ENCODE measurements at regions not wholly inside any gene's neighbourhood (a gene's known extent, or its start where the extent isn't known, plus 50 kb on each side); places are given as distances from the start of the nearest gene placed in this dataset.

DNA sequence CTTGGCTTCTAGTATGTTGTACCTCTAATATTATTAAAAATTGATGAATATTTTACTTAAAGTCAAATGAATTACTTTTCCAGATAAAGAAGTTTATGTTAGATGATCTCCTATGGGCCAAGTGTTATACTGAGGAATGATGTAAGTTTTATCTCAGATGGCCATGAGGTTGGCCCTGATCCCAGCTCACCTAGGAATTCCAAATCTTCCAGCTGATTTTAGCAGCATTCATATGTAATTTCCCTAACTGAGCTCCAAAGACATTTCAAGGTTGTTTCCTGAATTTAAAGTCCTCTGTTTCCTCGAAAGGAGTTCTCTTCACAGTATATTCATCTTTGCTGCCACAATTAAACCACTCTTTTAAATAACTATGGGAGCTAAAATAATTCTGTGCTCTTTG is 1670.4 kb upstream of the SPRY2 start:
- POLR2A ChIA-PET, result no interaction called here
- Histone ChIP-seq H3K4me1 (ENCODE audit: control insufficient read depth, insufficient read depth, low read length) (no peaks in the 10 kb centered on the region), H3K27ac (ENCODE audit: extremely low read depth, low read depth, low read length) (no peak overlapping the region), H3K9me3 (ENCODE audit: control insufficient read depth, insufficient read depth, low read depth, low read length) (no peaks in the 10 kb centered on the region), H3K4me3 (ENCODE audit: low read depth, low read length) (no peak overlapping the region), H3K36me3 (ENCODE audit: control insufficient read depth in 2 of 2, insufficient read depth in 1 of 2, low read length in 2 of 2) (no peaks in the 10 kb centered on the region)
- CTCF ChIA-PET, result interaction anchor here (0.6 kb wide), 1 partner anchor 229 kb away, joined by 3 read pairs; no protein-coding TSS in a partner anchor
- TF ChIP-seq ZNF155 (tag by site-specific recombination; IDR thresholded peaks at IDR 0.05), result no peak
- no peak for TF ChIP-seq ZNF670 (tag by site-specific recombination; IDR thresholded peaks at IDR 0.05; ENCODE audit: low read depth)
- no peak for TF ChIP-seq ZNF600 (tag by site-specific recombination; IDR thresholded peaks at IDR 0.05)
- TF ChIP-seq TCF7L2 (IDR thresholded peaks at IDR 0.05; ENCODE audit: borderline replicate concordance, low read depth, low read length), result no peak
- no peak for TF ChIP-seq SP2 (tag by site-specific recombination; IDR thresholded peaks at IDR 0.05)
- TF ChIP-seq ZNF785 (tag by site-specific recombination; IDR thresholded peaks at IDR 0.05), result no peak
- no peak for TF ChIP-seq ZBTB17 (tag by site-specific recombination; IDR thresholded peaks at IDR 0.05)
- TF ChIP-seq KLF16 (tag by site-specific recombination; IDR thresholded peaks at IDR 0.05), result no peak
- TF ChIP-seq ZNF138 (tag by site-specific recombination; IDR thresholded peaks at IDR 0.05; ENCODE audit: borderline replicate concordance), result no peak
- TF ChIP-seq ZNF473 (tag by site-specific recombination; IDR thresholded peaks at IDR 0.05), result no peak
- TF ChIP-seq, protein P1, sequence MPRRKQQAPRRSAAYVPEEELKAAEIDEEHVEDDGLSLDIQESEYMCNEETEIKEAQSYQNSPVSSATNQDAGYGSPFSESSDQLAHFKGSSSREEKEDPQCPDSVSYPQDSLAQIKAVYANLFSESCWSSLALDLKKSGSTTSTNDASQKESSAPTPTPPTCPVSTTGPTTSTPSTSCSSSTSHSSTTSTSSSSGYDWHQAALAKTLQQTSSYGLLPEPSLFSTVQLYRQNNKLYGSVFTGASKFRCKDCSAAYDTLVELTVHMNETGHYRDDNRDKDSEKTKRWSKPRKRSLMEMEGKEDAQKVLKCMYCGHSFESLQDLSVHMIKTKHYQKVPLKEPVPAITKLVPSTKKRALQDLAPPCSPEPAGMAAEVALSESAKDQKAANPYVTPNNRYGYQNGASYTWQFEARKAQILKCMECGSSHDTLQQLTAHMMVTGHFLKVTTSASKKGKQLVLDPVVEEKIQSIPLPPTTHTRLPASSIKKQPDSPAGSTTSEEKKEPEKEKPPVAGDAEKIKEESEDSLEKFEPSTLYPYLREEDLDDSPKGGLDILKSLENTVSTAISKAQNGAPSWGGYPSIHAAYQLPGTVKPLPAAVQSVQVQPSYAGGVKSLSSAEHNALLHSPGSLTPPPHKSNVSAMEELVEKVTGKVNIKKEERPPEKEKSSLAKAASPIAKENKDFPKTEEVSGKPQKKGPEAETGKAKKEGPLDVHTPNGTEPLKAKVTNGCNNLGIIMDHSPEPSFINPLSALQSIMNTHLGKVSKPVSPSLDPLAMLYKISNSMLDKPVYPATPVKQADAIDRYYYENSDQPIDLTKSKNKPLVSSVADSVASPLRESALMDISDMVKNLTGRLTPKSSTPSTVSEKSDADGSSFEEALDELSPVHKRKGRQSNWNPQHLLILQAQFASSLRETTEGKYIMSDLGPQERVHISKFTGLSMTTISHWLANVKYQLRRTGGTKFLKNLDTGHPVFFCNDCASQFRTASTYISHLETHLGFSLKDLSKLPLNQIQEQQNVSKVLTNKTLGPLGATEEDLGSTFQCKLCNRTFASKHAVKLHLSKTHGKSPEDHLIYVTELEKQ (tag by site-specific recombination; IDR thresholded peaks at IDR 0.05; ENCODE audit: borderline replicate concordance), result no peak
- TF ChIP-seq ZNF221 (tag by site-specific recombination; IDR thresholded peaks at IDR 0.05; ENCODE audit: borderline replicate concordance), result no peak

DNA sequence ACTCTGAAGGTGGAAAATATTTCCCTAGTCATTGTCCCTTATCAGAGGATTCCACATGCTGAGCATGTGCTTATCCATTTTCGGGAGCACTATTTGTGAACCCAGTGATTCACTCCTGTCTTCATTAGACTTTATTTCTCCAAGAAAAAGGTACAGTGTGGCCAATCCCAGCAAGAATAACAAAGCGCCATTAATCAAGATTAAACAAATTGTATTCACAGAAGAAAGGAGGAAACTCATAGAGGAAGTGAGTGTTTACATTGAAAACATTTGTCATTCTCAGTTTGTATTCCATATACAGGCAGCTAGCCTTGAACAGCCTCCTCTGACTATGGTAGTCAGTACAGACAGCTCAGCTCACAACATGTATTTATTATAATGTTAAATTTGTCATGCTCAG is 1669.9 kb upstream of the SPRY2 start:
- H3K9me3 ChIP-seq (ENCODE audit: control insufficient read depth, insufficient read depth, low read depth, low read length), result no peaks in the 10 kb centered on the region
- POLR2A ChIA-PET, result no interaction called here
- no peak for TF ChIP-seq MZF1 (tag by site-specific recombination; IDR thresholded peaks at IDR 0.05; ENCODE audit: borderline replicate concordance)
- no peak for TF ChIP-seq ZNF777 (tag by site-specific recombination; IDR thresholded peaks at IDR 0.05; ENCODE audit: borderline replicate concordance)
- no peak for TF ChIP-seq ZNF223 (tag by site-specific recombination; IDR thresholded peaks at IDR 0.05)
- no peak for TF ChIP-seq SP2 (tag by site-specific recombination; IDR thresholded peaks at IDR 0.05)
- TF ChIP-seq ZIC2 (tag by site-specific recombination; IDR thresholded peaks at IDR 0.05), result no peak
- TF ChIP-seq, protein P2, sequence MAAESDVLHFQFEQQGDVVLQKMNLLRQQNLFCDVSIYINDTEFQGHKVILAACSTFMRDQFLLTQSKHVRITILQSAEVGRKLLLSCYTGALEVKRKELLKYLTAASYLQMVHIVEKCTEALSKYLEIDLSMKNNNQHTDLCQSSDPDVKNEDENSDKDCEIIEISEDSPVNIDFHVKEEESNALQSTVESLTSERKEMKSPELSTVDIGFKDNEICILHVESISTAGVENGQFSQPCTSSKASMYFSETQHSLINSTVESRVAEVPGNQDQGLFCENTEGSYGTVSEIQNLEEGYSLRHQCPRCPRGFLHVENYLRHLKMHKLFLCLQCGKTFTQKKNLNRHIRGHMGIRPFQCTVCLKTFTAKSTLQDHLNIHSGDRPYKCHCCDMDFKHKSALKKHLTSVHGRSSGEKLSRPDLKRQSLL (tag by site-specific recombination; IDR thresholded peaks at IDR 0.05), result no peak
- TF ChIP-seq ZNF140 (tag by site-specific recombination; IDR thresholded peaks at IDR 0.05), result no peak
- no peak for TF ChIP-seq ZNF146 (tag by site-specific recombination; IDR thresholded peaks at IDR 0.05)
- TF ChIP-seq ZSCAN23 (tag by site-specific recombination; IDR thresholded peaks at IDR 0.05), result no peak
- TF ChIP-seq ZNF776 (tag by site-specific recombination; IDR thresholded peaks at IDR 0.05; ENCODE audit: borderline replicate concordance), result no peak
- no peak for TF ChIP-seq RBAK (tag by site-specific recombination; IDR thresholded peaks at IDR 0.05)
- TF ChIP-seq ZNF23 (tag by site-specific recombination; IDR thresholded peaks at IDR 0.05; ENCODE audit: borderline replicate concordance), result no peak
- TF ChIP-seq ZNF596 (tag by site-specific recombination; IDR thresholded peaks at IDR 0.05), result no peak
- TF ChIP-seq, protein P3, sequence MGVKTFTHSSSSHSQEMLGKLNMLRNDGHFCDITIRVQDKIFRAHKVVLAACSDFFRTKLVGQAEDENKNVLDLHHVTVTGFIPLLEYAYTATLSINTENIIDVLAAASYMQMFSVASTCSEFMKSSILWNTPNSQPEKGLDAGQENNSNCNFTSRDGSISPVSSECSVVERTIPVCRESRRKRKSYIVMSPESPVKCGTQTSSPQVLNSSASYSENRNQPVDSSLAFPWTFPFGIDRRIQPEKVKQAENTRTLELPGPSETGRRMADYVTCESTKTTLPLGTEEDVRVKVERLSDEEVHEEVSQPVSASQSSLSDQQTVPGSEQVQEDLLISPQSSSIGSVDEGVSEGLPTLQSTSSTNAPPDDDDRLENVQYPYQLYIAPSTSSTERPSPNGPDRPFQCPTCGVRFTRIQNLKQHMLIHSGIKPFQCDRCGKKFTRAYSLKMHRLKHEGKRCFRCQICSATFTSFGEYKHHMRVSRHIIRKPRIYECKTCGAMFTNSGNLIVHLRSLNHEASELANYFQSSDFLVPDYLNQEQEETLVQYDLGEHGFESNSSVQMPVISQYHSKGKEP (tag by site-specific recombination; IDR thresholded peaks at IDR 0.05), result no peak
- TF ChIP-seq, protein P4, sequence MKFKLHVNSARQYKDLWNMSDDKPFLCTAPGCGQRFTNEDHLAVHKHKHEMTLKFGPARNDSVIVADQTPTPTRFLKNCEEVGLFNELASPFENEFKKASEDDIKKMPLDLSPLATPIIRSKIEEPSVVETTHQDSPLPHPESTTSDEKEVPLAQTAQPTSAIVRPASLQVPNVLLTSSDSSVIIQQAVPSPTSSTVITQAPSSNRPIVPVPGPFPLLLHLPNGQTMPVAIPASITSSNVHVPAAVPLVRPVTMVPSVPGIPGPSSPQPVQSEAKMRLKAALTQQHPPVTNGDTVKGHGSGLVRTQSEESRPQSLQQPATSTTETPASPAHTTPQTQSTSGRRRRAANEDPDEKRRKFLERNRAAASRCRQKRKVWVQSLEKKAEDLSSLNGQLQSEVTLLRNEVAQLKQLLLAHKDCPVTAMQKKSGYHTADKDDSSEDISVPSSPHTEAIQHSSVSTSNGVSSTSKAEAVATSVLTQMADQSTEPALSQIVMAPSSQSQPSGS (tag by site-specific recombination; IDR thresholded peaks at IDR 0.05; ENCODE audit: low read depth), result no peak
- no peak for TF ChIP-seq ZNF670 (tag by site-specific recombination; IDR thresholded peaks at IDR 0.05; ENCODE audit: low read depth)
- no peak for TF ChIP-seq ZNF561 (tag by site-specific recombination; IDR thresholded peaks at IDR 0.05; ENCODE audit: borderline replicate concordance)
- TF ChIP-seq, protein P5, sequence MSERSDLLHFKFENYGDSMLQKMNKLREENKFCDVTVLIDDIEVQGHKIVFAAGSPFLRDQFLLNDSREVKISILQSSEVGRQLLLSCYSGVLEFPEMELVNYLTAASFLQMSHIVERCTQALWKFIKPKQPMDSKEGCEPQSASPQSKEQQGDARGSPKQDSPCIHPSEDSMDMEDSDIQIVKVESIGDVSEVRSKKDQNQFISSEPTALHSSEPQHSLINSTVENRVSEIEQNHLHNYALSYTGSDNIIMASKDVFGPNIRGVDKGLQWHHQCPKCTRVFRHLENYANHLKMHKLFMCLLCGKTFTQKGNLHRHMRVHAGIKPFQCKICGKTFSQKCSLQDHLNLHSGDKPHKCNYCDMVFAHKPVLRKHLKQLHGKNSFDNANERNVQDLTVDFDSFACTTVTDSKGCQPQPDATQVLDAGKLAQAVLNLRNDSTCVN (tag by site-specific recombination; optimal IDR thresholded peaks at IDR 0.05), result no peak

More for the DNA sequence above, 1669.9 kb upstream of the SPRY2 start:
- CTCF ChIA-PET, result interaction anchor here (0.6 kb wide), 1 partner anchor 229 kb away, joined by 3 read pairs; no protein-coding TSS in a partner anchor
- Histone ChIP-seq H3K4me3 (ENCODE audit: low read depth, low read length) (no peak overlapping the region), H3K4me1 (ENCODE audit: control insufficient read depth, insufficient read depth, low read length) (no peaks in the 10 kb centered on the region), H3K36me3 (ENCODE audit: control insufficient read depth in 2 of 2, insufficient read depth in 1 of 2, low read length in 2 of 2) (no peaks in the 10 kb centered on the region), H3K27ac (ENCODE audit: extremely low read depth, low read depth, low read length) (no peak overlapping the region)
